ENCODE measurements at regions not wholly inside any gene's neighbourhood (a gene's known extent, or its start where the extent isn't known, plus 50 kb on each side); places are given as distances from the start of the nearest gene placed in this dataset.

- Mint-ChIP-seq H3K9me3 (peaks cover 8% of the 10 kb centered on the region), H3K27me3 (ENCODE audit: low read depth) (no peaks in the 10 kb centered on the region), H3K4me1 (peaks cover 57% of the 10 kb centered on the region), H3K36me3 (ENCODE audit: low read depth) (peaks cover 2% of the 10 kb centered on the region), H3K27ac (ENCODE audit: unreplicated experiment) (no peak overlapping the region), H3K4me3 (no peak overlapping the region)
- TF ChIP-seq CTCF (conservative IDR thresholded peaks at IDR 0.05) = no peak
- DNase-seq (ENCODE audit: low read depth, low spot score) = no peak
Measured at GRCh38 chr4:123623611-123624010, 227.0 kb downstream of the SPRY1 start.

GRCh38 chr4:123624959-123625358, 228.4 kb downstream of the SPRY1 start:
- Mint-ChIP-seq H3K4me3 (no peak overlapping the region), H3K27me3 (ENCODE audit: low read depth) (no peaks in the 10 kb centered on the region), H3K36me3 (ENCODE audit: low read depth) (peaks cover 2% of the 10 kb centered on the region), H3K9me3 (peaks cover 8% of the 10 kb centered on the region), H3K27ac (ENCODE audit: unreplicated experiment) (peak overlapping the region; percentile 20), H3K4me1 (peaks cover 50% of the 10 kb centered on the region)
- no peak for DNase-seq (ENCODE audit: low read depth, low spot score)
- TF ChIP-seq CTCF (conservative IDR thresholded peaks at IDR 0.05) = no peak

- no peak for TF ChIP-seq CTCF (conservative IDR thresholded peaks at IDR 0.05)
- Mint-ChIP-seq H3K4me3 (no peak overlapping the region), H3K9me3 (peaks cover 8% of the 10 kb centered on the region), H3K27me3 (ENCODE audit: low read depth) (no peaks in the 10 kb centered on the region), H3K27ac (ENCODE audit: unreplicated experiment) (no peak overlapping the region), H3K4me1 (peaks cover 42% of the 10 kb centered on the region), H3K36me3 (ENCODE audit: low read depth) (peaks cover 2% of the 10 kb centered on the region)
- DNase-seq (ENCODE audit: low read depth, low spot score) = no peak
Measured at GRCh38 chr4:123628288-123628687, 231.7 kb downstream of the SPRY1 start.

GRCh38 chr4:123631786-123632692, 235.4 kb downstream of the SPRY1 start:
- peak overlapping the region; percentile 44 for H3K27ac Mint-ChIP-seq (ENCODE audit: unreplicated experiment)
- H3K4me3 Mint-ChIP-seq = no peak overlapping the region
- H3K27me3 Mint-ChIP-seq (ENCODE audit: low read depth) = no peaks in the 10 kb centered on the region
- peaks cover 21% of the 10 kb centered on the region for H3K9me3 Mint-ChIP-seq
- DNase-seq (ENCODE audit: low read depth, low spot score) = no peak
- H3K4me1 Mint-ChIP-seq = peaks cover 22% of the 10 kb centered on the region
- peaks cover 23% of the 10 kb centered on the region for H3K36me3 Mint-ChIP-seq (ENCODE audit: low read depth)
- no peak for TF ChIP-seq CTCF (conservative IDR thresholded peaks at IDR 0.05)

GRCh38 chr4:123632693-123633030, 236.1 kb downstream of the SPRY1 start:
- no peaks in the 10 kb centered on the region for H3K27me3 Mint-ChIP-seq (ENCODE audit: low read depth)
- peaks cover 25% of the 10 kb centered on the region for H3K36me3 Mint-ChIP-seq (ENCODE audit: low read depth)
- no peak overlapping the region for H3K27ac Mint-ChIP-seq (ENCODE audit: unreplicated experiment)
- H3K4me1 Mint-ChIP-seq = peaks cover 22% of the 10 kb centered on the region
- no peak for DNase-seq (ENCODE audit: low read depth, low spot score)
- H3K4me3 Mint-ChIP-seq = no peak overlapping the region
- peaks cover 23% of the 10 kb centered on the region for H3K9me3 Mint-ChIP-seq
- no peak for TF ChIP-seq CTCF (conservative IDR thresholded peaks at IDR 0.05)
